Activated naive CD4-positive, alpha-beta T cell treated with anti-CD3 and anti-CD28 coated beads, Interleukin-2, amount 50 U/mL, for 16 hours (primary cell): ENCODE measurements at regions not wholly inside any gene's neighbourhood (a gene's known extent, or its start where the extent isn't known, plus 50 kb on each side); places are given as distances from the start of the nearest gene placed in this dataset.

Source experiments
- DNase-seq: peaks from one replicate; pipeline ENCODE4 v3.0.0-alpha.2; 2020

DNA sequence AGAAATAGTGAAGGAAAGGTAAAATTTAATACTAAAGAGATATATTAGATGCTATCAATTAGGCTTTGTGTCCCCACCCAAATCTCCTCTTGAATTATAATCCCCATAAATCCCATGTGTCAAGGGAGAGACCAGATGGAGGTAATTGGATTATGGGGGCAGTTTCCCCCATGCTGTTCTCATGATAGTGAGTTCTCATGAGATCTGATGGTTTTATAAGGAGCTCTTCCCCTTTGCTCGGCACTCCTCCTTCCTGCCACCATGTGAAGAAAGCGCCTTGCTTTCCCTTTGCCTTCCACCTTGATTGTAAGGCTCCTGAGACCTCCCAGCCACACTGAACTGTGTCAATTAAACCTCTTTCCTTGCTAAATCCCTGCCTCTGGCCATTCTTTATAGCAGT lies 697.0 kb upstream of the RGMB start:
- no peak for DNase-seq

DNA sequence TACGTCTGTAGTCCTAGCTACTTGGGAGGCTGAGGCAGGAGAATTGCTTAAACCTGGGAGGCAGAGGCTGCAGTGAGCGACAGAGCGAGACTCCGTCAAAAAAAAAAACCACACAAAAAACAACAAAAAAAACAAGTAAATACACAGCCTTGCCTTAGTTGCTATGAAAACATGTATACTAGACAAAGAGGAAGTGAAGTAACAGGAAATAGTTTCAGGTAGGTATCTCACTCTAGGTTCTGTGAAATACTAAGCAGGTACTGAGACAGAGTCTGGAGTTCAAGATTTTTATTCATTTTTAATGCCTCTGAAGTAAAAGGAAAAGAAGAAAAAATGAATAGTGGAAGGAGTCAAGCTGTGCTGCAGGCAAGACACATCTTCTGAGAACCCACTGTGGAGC lies 687.9 kb upstream of the RGMB start:
- DNase-seq, result no peak

DNA sequence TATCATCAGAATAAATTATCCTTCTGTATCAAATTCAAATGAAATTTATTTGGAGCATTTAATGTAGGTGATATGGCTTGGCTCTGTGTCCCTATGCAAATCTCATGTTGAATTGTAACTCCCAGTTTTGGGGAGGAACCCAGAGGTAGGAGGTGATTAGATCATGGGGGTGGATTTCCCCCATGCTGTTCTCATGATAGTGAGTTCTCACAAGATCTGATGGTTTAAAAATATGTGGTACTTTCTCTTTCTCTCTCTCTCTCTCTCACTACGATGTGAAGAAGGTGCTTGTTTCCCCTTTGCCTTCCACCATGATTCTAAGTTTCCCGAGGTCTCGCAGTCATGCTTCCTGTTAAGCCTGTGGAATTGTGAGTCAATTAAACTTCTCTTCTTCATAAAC lies 678.4 kb upstream of the RGMB start:
- DNase-seq, result no peak

DNA sequence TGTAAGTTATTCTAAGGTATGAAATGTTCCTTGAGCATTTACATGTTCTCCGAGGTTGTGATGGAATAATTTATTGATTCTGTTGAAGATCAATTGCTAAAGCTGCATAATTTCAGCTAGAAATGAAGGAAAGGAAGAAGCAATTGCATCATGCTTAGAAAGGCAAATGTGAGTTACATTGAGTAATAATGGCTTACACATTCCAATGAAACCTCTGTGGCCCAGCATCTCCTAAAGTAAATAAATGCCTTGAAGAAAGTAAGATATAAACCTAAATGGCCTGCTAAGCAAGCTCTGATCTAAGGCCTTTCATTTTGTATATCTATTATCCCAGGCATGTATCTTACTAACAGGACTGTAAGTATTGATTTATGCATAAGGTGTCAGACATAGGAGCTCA lies 677.3 kb upstream of the RGMB start:
- no peak for DNase-seq

DNA sequence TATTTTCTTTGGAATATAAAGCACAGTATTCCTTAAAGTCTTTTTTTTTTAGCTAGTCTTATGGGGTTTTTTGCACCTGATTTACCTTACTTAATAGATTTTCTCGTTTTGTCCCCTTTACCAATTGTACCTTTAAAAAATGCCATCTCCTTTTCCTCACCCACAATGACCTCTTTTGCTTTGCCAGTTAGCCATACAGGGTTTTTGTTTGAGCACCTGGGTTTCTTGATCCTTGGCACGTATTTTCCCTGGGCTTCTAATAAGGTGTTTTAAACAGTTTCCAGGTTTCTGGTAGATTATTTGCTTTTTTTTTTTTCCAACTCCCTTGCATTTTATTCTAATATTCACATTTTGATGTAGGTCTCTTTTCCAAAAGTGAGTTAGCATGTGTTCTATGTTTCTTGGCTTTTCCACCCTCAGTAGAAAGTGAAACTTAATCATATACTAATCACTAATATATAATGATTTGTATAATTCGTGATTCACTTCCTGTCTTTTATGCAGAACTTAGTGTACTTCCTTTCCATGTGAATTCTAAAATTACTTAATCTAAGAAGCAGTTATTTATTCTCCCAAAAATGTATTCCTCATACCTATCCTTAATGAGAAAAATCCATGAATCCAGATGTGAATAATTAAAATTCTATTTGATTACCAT lies 673.9 kb upstream of the RGMB start:
- no peak for DNase-seq

DNA sequence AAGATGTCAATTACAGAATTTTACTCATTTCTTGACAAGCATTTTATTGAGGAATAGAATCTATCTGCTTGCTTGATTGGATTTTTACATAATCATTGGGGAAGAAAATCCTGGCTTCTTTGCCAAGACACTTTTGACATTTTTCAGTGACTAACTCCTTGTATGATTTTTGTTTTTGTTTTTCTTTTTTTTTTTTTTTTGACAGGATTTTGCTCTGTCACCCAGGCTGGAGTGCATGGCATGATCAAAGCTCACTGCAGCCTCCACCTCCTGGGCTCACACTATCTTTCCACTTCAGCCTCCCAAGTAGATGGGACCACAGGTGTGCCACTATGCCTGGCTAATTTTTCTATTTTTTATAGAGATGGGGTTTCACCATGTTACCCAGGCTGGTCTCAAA lies 672.3 kb upstream of the RGMB start:
- DNase-seq, result no peak

DNA sequence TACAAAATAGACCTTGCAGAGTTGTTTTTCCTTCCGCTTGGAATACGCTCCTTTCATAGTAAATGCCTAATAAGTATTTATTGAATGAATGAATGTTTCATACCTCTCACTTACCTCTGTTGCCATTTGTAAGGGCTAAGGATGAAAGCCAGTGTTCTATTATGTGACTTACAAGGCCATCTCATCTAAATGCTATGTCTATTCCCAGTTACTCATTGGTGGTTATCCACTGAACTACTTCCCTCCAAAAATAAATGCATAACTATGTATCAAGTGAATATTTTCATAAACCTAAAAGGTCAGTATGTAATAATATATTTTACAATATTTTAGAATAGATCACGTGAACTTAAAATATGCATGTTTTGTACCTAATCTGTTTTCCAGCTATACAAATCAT lies 670.5 kb upstream of the RGMB start:
- no peak for DNase-seq

DNA sequence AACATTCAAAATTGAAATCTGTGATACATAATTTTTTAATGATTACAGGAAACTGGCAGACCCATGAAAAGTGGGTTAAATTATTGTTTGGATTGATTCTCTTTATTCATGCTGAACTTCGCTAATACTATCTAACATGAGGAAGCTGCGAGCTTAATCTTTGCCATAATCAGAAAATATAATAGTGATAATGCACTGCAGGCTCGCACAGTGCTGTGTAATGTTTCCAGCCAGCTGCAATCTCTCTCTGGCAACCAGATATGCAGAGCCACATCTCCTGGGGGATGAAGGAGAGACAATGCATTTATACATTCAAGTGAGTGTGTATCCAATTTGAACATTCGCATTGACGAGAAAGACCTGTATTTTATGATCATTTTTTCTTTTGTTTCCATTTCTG lies 669.7 kb upstream of the RGMB start:
- no peak for DNase-seq

DNA sequence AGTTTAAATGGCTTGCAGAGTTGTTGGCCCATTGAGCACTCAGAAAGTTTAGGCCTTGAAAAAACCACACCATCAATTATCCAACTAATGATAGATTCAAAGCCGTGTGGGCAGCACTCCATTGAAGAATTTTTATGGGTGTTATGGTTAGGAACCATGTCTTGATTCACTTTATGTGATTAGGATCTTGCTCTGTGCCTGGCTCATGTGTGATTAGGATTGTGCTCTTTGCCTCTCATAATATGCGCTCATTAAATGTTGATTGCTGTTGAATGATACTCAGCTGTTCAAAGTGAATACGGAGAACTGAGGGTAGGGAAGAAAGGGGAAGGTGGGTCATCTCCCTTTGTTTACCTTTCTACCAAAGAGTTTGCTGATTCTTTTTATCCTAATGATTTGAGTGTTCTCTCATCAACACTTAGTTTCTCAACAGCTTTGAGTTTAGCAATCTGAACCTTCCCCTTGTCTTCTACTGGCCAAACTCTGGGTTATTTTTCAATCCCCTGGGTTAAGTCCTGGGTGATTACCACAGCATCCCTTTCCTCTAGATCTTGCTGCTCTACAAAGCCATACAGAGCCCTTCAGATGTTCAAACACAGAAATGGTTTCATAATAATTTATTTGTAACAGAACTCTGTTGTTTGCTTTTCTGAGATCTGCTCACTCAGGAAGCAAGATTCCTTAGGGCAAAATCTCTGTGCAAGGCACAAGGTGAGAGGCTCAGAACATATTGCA lies 668.8 kb upstream of the RGMB start:
- no peak for DNase-seq

DNA sequence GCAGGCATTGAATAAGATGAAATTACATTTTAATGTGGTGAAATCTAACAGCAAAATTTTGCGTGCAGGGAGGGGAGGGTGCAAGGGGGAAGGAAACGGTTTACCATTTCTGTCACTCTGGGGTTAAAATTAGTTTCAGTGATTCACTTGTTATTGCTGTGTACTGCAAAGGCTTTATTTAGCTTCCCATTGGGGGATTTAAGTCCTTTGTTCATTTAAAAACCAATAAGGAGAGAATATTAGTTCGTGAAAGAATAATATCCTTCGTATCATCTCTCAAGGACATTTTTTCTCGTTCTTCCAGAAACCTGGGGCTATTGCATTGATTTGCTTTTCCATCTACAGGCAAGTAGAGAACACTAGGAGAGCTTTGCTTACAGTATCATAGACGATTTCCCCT lies 667.8 kb upstream of the RGMB start:
- DNase-seq, result no peak

DNA sequence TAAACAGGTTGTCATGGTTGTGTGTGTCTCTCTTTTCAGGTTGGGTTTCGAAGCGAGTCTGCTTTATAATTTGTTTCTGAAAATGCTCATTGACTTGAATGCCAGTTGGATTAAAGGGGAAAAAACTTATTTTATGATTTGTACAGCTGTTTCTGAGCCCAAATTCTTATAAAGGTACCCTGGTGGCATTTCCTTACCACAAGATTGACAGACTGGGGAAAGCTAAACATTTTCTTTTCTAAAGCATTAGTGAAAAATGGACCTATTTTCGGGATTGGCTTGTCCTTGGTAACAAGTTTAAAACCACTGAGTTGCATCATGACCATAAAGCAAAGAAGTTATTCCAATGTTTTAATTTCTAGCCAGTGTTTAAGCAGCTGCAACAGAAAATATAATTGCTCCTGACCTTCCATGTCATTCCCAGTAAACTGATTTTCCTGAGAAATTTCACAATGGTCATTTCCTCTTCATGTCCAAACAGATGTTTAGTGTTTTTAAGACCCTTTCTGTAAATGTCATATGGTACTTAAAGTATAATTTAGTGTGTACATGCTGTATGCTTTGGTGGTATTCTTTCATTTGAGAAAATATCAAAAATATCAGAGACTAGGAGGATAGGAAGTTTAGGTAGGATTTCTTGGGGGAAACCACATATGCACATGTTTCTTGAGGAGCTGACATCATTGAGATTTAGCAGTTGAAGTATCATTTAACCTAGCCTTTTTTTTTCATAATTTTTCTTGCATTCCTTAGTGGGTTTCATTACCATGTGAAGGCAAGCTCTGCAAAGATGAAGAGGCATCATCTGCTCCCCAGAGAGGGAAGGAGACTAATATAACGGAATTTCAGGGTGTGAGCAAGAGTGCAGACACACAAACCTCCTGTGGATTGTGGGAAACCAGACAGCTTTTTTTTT lies 667.1 kb upstream of the RGMB start:
- DNase-seq, result no peak

DNA sequence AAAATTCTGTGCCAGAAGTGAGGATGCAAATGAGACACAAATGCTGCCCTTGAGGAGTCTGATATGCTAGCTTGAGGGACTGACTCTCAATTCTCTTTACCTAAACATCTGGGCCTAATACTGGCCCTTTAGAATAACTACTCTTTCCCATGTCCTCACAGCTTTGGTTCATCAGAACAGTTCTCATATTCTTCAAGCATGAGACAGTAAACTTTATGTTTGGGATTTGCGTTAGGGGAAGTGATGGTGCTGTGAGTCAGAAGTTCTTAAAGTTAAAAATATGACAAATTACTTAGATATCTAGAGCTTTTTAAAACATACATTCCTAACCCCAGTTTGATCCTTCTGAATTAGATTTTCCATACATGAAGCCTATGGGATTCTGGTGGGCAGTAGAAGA lies 665.0 kb upstream of the RGMB start:
- no peak for DNase-seq

DNA sequence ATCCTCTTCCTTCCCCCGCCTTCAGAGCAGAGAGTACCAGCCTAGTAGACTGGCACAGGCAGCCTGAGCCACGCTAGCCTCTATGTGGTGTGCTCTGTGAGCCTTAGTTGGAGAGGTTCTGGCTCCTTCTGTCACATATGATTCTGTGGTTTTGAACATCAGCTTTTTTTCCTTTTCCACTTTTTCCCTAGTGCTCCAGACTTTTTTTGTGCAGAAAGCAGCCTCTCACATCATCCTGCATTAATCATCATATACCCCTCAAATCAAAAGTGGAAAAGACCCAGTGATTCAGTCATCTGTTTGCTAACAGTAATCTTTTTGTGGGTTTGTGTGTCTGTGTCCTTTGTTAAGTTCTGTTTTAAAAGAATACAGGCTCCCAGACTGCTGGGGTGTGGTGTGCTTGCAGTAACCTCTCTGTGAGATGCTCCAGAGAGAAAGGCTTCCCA lies 663.9 kb upstream of the RGMB start:
- DNase-seq, result no peak

DNA sequence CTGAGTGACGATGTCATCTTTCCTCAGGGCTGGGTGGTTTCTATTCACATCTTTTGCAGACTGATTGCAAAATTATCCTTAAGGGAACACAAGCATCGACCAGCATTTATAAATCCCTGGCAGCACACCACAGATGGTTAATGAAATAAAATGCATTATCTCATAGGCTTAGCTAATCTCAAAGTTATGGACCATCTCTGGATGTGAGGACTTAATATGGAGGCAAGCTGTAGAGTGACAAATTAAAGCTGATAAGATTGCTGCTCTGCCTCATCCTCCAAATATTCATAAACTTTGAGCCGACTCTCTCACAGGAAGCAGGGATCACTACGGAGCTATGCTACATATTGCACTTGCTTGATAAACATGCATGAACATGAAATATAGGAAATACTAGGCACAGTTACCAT lies 663.2 kb upstream of the RGMB start:
- no peak for DNase-seq

DNA sequence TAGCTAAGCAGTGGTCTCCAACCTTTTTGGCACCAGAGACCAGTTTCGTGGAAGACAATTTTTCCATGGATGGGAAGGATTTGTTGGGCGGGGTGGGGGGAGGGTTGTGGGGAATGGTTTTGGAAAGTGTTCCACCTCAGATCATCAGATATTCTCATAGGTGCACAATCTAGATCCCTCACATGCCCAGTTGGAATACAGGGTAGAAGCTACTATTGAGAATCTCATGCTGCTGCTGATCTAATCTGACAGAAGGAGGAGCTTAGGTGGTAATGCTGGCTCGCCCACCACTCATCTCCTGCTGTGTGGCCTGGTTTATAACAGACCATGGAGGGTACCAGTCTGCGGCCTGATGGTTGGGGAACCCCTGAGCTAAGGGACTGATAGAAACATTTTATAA lies 662.7 kb upstream of the RGMB start:
- no peak for DNase-seq

DNA sequence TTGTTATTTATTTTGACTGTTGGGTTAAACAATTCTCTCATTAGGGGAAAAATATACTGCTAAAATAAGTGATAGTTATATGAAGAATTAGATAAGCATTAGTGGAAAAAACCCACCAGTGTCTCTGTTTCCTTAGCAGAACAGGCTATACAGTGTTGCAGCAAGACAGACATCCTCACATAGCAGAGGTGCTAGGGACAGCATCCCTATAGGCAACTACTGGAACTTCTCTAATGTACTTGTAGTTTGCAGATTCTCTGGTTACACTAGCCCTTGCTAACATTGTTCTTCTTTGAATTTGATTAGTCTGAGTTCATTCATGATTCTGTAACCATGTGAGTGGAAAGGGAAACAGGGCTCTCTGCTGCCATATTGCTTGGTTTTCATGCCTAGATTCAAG lies 661.8 kb upstream of the RGMB start:
- DNase-seq, result no peak

DNA sequence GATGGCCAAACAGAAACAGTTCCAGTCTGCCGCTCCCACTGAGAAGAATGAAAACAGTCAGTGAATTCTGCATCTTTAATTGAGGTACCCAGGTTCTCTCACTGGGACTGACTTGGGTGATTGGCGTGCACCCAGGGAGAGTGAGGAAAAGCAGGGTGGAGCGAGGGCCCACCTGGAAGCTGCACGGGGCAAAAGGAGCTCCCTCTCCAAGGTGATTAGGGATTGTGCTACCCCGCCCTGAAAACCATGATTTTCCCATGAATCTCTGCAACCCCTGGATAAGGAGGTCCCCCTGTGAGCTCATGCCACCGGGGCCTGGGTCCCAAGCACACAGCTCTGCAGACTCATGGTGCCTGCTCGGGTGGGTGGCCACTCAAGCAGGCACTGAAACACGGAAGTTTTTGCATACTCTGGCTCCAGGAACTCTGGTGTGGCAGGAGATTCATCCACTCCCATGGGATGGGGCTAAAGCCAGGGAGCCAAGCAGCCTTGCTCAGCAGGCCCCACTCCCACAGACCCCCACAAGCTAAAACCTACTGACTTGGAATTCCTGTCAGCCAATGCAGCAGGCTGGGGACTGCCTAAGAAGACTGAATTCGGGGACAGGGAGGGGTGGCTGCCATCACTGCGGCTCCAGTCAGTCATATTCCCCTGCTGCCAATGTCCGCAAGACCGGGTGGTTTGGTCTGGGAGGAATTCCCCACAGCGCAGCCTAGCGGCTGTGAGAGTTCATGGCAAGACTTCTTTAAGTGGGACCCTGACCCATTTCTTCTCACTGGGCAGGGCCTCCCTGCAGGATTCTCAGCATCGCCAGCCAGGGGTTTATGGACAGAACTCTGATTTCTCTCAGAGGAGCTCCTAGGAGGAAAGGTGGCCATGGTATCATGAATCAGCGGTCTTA lies 652.2 kb upstream of the RGMB start:
- no peak for DNase-seq

DNA sequence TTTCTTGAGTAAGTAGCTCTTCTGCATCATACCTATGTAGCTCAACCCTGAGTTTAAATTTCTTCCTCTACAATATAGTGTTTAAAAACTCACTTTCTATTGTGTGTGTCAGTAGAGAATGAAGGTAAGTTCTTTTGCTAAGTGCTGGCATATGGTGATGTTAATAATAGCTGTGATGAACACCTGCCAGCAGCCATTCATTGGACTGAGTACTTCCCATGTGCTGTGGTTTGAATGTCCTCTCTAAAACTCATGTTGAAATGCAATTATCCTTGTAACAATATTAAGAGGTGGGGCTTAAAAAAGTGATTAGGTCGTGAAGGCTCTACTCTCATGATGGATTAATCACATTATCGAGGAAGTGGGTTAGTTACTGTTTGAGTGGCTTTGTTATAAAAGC lies 645.2 kb upstream of the RGMB start:
- no peak for DNase-seq

DNA sequence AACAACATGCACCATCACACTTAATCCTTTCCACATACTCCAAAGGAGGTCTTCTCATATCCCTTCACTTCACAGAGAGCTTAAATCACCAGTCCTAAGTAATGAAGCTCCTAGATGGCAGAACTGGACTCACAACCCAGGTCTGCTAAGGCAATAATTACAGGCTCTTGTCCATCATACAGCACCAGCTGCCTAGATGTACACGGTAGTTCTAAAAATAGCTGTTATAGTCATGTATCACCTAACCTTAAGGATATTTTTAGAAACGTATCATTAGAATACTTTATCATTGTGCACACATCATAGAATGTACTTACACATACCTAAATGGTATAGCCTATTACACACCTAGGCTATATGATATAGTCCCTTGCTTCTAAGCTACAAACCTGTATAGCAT lies 644.6 kb upstream of the RGMB start:
- no peak for DNase-seq

DNA sequence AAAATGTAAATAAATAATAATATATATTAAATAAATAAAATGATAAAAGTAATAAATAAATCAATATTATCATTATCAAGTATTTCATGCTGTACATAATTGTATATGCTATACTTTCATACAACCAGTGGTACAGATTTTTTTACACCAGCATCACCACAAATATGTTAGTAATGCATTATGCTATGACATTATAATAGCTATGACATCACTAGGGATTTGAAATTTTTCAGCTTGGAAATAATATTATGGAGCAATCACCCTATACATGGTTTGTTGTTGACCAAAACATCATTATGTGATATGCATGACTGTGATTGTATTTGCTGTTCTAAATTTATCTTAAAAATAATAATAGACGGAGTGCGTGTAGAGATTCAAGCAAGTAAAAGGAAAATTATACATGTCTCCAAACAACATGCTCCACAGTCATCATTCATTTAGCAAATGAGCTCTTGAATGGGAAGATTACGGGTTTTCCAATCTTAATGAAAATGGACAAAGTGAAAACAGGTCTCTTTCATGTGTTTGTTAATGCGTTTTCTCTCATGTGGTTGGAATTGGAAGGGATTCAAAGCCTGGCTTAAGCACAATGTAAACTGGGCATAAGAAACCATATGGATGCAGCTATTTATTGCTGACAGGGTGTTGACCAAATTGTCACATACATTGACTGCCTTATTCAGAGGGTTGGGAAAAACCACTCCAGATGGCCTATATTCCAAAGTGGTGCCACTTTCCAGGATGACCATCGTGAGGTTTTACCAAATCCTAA lies 643.0 kb upstream of the RGMB start:
- DNase-seq, result no peak

DNA sequence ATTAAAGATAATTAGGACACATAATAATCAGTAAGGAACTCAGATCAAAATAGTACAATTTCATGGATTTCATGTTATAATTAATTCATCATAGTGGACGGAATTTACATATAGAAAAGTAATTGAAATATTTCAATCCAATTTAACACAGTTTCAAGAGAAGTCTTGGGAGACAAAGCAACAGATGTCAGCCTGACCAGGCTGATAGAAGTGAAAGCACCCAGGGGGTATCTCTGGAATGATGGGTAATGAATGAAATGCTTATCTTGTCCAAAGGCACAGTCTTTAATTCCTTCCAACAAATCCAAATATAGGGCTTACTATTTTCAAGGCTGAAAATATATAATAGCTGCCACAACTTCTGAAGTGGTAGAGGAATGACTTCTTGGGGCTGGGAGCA lies 629.3 kb upstream of the RGMB start:
- no peak for DNase-seq

DNA sequence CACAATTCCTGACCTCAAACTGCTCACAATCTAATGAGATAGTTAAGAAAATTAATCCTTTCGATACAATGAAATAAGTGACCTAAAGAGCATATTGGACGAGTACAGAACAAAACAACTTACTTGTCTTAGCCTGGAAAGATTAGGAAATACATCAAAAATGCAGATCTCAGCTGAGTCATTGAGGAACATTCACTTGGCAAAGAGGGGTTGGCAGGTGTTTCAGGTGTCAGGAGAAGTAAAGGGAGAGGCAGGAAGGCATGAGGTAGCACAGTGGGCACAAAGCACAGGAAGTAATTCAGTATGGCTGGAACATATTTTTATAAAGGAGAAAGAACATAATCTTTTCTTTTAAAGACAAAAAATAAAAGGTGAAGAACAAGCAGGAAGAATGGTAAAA lies 628.8 kb upstream of the RGMB start:
- DNase-seq, result no peak
